ENCODE measurements at regions not wholly inside any gene's neighbourhood (a gene's known extent, or its start where the extent isn't known, plus 50 kb on each side); places are given as distances from the start of the nearest gene placed in this dataset.

DNA sequence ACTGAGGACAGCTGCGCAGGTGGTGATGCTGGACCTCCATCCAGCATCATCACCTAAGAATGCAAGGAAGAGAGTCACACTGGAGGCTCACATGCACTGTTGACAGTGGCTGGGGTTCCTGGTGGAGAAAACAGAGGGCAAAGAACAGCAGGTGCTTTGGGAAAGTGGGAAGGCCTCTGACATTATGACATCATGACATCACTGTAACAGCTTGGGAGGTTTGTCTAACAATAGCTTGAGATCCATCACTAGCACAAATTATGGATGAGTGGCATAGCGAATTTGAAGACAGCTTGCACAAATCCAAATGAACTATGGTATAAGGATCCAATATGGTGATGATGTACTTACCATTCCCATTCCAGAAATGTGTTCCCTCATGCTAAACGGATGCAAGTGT lies 226.5 kb upstream of the MPHOSPH6 start:
- Histone ChIP-seq H3K4me2 (ENCODE audit: control insufficient read depth, insufficient read depth) (no peak overlapping the region), H3K9ac (ENCODE audit: control insufficient read depth, insufficient read depth, low read length) (no peak overlapping the region), H3K79me2 (ENCODE audit: control insufficient read depth, insufficient read depth, low read length) (no peaks in the 10 kb centered on the region), H3K4me1 (ENCODE audit: control insufficient read depth, insufficient read depth, low read length) (no peaks in the 10 kb centered on the region), H2AFZ (ENCODE audit: control insufficient read depth, low read depth, low read length) (no peak overlapping the region), H4K20me1 (ENCODE audit: control insufficient read depth, insufficient read depth) (no peaks in the 10 kb centered on the region), H3K36me3 (ENCODE audit: control insufficient read depth in 2 of 2, insufficient read depth in 2 of 2, low read length in 1 of 2) (no peaks in the 10 kb centered on the region), H3K27me3 (replicated peaks in 1 of 2; ENCODE audit: control insufficient read depth in 2 of 2, insufficient read depth in 2 of 2, low read length in 1 of 2) (peaks cover 0 to 2% of the 10 kb centered on the region in 2 experiments; a peak in 2 of 4 replicates), H3K9me3 (replicated peaks; ENCODE audit: control insufficient read depth, insufficient read depth, low read length) (no peaks in the 10 kb centered on the region), H3K4me3 (no peak overlapping the region), H3K27ac (ENCODE audit: control insufficient read depth, insufficient read depth) (no peak overlapping the region)
- intact Hi-C loops (cut with micrococcal nuclease; ENCODE audit: unreplicated experiment): no loop called here
- POLR2A ChIA-PET: no interaction called here
- SMC1A ChIA-PET (ENCODE audit: uncharacterized antibody, unreplicated experiment): no interaction called here
- ATAC-seq: no peak
- BruUV-seq (replicated peaks): no TSS peak
- no peak for TF ChIP-seq CBFB (IDR thresholded peaks at IDR 0.05; ENCODE audit: low read depth)
- no peak for TF ChIP-seq HSF1 (IDR thresholded peaks at IDR 0.05; ENCODE audit: low read depth, low read length)
- no peak for TF ChIP-seq JUNB (IDR thresholded peaks at IDR 0.05)
- TF ChIP-seq NBN (IDR thresholded peaks at IDR 0.05): no peak
- no peak for TF ChIP-seq ZBED1 (IDR thresholded peaks at IDR 0.05; ENCODE audit: borderline replicate concordance)
- TF ChIP-seq SMARCA5 (IDR thresholded peaks at IDR 0.05): no peak
- CTCF ChIA-PET: no interaction called here
- no peak for FAIRE-seq
- WGBS (ENCODE audit: insufficient coverage, insufficient replicate concordance, low lambda C conversion rate, missing lambda C conversion rate): 4% methylated on average over 3 of the region's 3 CpGs
- in situ Hi-C loops (cut with MboI): no loop called here
- DNase-seq (ENCODE audit: low read depth, low spot score): no peak
- RAD21 ChIA-PET (ENCODE audit: unreplicated experiment): no interaction called here

DNA sequence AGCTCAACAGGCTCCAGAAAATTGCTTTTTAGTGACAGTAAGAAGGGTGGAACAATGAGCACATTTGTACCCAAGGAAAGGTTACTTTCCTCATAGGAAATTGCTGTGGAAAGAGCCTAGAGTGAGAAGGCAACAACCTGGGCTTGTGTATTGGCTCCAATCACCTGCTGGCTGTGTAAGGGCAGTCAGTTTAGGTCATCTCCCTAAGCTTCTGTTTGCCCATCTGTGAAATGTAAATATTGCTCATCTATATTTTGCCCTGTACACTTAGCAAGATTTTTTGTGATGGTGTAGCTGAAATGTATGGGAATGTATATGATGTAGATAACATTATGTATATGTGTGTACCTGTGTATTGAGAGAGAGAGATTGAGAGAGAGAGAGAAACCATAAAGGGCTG lies 225.2 kb upstream of the MPHOSPH6 start:
- ATAC-seq (no peak), DNase-seq (ENCODE audit: low read depth, low spot score) (no peak), FAIRE-seq (no peak)
- BruUV-seq (replicated peaks): no TSS peak
- ChIA-PET POLR2A (no interaction called here), RAD21 (ENCODE audit: unreplicated experiment) (no interaction called here), CTCF (no interaction called here), SMC1A (ENCODE audit: uncharacterized antibody, unreplicated experiment) (no interaction called here)
- H3K4me2 ChIP-seq (ENCODE audit: control insufficient read depth, insufficient read depth): no peak overlapping the region
- no peaks in the 10 kb centered on the region for H3K4me1 ChIP-seq (ENCODE audit: control insufficient read depth, insufficient read depth, low read length)
- no peak overlapping the region for H3K9ac ChIP-seq (ENCODE audit: control insufficient read depth, insufficient read depth, low read length)
- H3K27ac ChIP-seq (ENCODE audit: control insufficient read depth, insufficient read depth): no peak overlapping the region
- intact Hi-C loops (cut with micrococcal nuclease; ENCODE audit: unreplicated experiment) (no loop called here), in situ Hi-C loops (cut with MboI) (no loop called here)
- TF ChIP-seq WRNIP1 (IDR thresholded peaks at IDR 0.05; ENCODE audit: borderline replicate concordance, low read depth, low read length) (no peak), KLF5 (IDR thresholded peaks at IDR 0.05; ENCODE audit: partially characterized antibody) (no peak), FOXK2 (IDR thresholded peaks at IDR 0.05) (no peak), IRF4 (IDR thresholded peaks at IDR 0.05; ENCODE audit: low read depth, low read length) (no peak)
- H3K27me3 ChIP-seq (replicated peaks in 1 of 2; ENCODE audit: control insufficient read depth in 2 of 2, insufficient read depth in 2 of 2, low read length in 1 of 2): peaks cover 0 to 2% of the 10 kb centered on the region in 2 experiments; a peak in 2 of 4 replicates
- H4K20me1 ChIP-seq (ENCODE audit: control insufficient read depth, insufficient read depth): no peaks in the 10 kb centered on the region
- H3K36me3 ChIP-seq (ENCODE audit: control insufficient read depth in 2 of 2, insufficient read depth in 2 of 2, low read length in 1 of 2): no peaks in the 10 kb centered on the region
- H3K79me2 ChIP-seq (ENCODE audit: control insufficient read depth, insufficient read depth, low read length): no peaks in the 10 kb centered on the region
- H3K4me3 ChIP-seq: no peak overlapping the region
- no peak overlapping the region for H2AFZ ChIP-seq (ENCODE audit: control insufficient read depth, low read depth, low read length)
- no peaks in the 10 kb centered on the region for H3K9me3 ChIP-seq (replicated peaks; ENCODE audit: control insufficient read depth, insufficient read depth, low read length)

All from GM12878 (cell line).